OCI-LY1 (cell line): ENCODE measurements at regions not wholly inside any gene's neighbourhood (a gene's known extent, or its start where the extent isn't known, plus 50 kb on each side); places are given as distances from the start of the nearest gene placed in this dataset.

ENCODE experiments used
- H2AFZ ChIP-seq: fragments of 200-600 bp; sonication (generic), shearing (Covaris generic); 2 replicates; pipeline ENCODE4 v1.6.0; 2014; ENCODE audit warnings: antibody characterized with exemption, mild to moderate bottlenecking, low read length
- H3F3A ChIP-seq: fragments of 200-600 bp; sonication (generic), shearing (Covaris generic); 2 replicates; pipeline ENCODE4 v1.6.0; 2014; ENCODE audit warnings: mild to moderate bottlenecking, antibody characterized with exemption, low read length, moderate library complexity; ENCODE audit not compliant: insufficient read depth
- H3K27ac ChIP-seq: fragments of 200-600 bp; sonication (generic); 2 replicates; pipeline ENCODE4 v1.5.1; 2014; ENCODE audit warnings: low read length, mixed run types, mild to moderate bottlenecking, low read depth; ENCODE audit not compliant: poor library complexity, severe bottlenecking
- H3K27me3 ChIP-seq: fragments of 200-600 bp; sonication (generic); 2 replicates; pipeline ENCODE4 v1.6.0; 2014; ENCODE audit warnings: antibody characterized with exemption, mild to moderate bottlenecking, low read length, moderate library complexity; ENCODE audit not compliant: insufficient read depth
- H3K36me3 ChIP-seq: fragments of 200-600 bp; sonication (generic); 2 replicates; pipeline ENCODE4 v1.6.1; 2014; ENCODE audit warnings: mild to moderate bottlenecking, antibody characterized with exemption, low read length, moderate library complexity, mixed read lengths; ENCODE audit not compliant: insufficient read depth
- H3K4me1 ChIP-seq: fragments of 200-600 bp; sonication (generic); 2 replicates; pipeline ENCODE4 v1.5.1; 2014; ENCODE audit warnings: mild to moderate bottlenecking, low read length, moderate library complexity; ENCODE audit not compliant: insufficient read depth, severe bottlenecking
- H3K4me2 ChIP-seq: fragments of 200-600 bp; sonication (generic), shearing (Covaris generic); 2 replicates; pipeline ENCODE4 v1.6.1; 2014; ENCODE audit warnings: low read length
- H3K4me3 ChIP-seq: fragments of 200-600 bp; sonication (generic); 2 replicates; pipeline ENCODE4 v1.5.1; 2014; ENCODE audit warnings: low read length, low read depth, mild to moderate bottlenecking, mixed read lengths; ENCODE audit not compliant: poor library complexity, severe bottlenecking
- H3K79me2 ChIP-seq: fragments of 200-600 bp; shearing (Covaris generic); 2 replicates; pipeline ENCODE4 v1.6.1; 2016; ENCODE audit warnings: mixed run types, low read length, mixed read lengths; ENCODE audit not compliant: insufficient read depth
- H3K9ac ChIP-seq: fragments of 200-600 bp; sonication (generic), shearing (Covaris generic); 2 replicates; pipeline ENCODE4 v1.6.1; 2014; ENCODE audit warnings: mild to moderate bottlenecking, low read length, mixed read lengths
- H3K9me2 ChIP-seq: fragments of 200-600 bp; sonication (generic), shearing (Covaris generic); 2 replicates; pipeline ENCODE4 v1.6.1; 2014; ENCODE audit warnings: low read depth, mild to moderate bottlenecking, low read length, mixed read lengths
- H3K9me3 ChIP-seq: fragments of 200-600 bp; shearing (Covaris generic); 2 replicates; pipeline ENCODE4 v1.6.1; 2014; ENCODE audit warnings: low read length, mixed read lengths
- H4K20me1 ChIP-seq: fragments of 200-600 bp; sonication (generic), shearing (Covaris generic); 2 replicates; pipeline ENCODE4 v1.6.0; 2016; ENCODE audit warnings: mild to moderate bottlenecking, low read length; ENCODE audit not compliant: insufficient read depth
- EZH2 ChIP-seq: fragments of 200-600 bp; sonication (generic), shearing (Covaris generic); IDR thresholded peaks from 2 replicates; pipeline ENCODE4 v1.8.0; 2017; ENCODE audit warnings: borderline replicate concordance, mixed run types, mild to moderate bottlenecking, antibody characterized with exemption, low read length, moderate library complexity, mixed read lengths
- TF ChIP-seq, protein P1 (sequence below): fragments of 200-600 bp; sonication (generic), shearing (Covaris generic); IDR thresholded peaks from 2 replicates; pipeline ENCODE4 v1.5.1; 2017; ENCODE audit warnings: mild to moderate bottlenecking, antibody characterized with exemption, low read length, moderate library complexity, mixed read lengths

DNA sequence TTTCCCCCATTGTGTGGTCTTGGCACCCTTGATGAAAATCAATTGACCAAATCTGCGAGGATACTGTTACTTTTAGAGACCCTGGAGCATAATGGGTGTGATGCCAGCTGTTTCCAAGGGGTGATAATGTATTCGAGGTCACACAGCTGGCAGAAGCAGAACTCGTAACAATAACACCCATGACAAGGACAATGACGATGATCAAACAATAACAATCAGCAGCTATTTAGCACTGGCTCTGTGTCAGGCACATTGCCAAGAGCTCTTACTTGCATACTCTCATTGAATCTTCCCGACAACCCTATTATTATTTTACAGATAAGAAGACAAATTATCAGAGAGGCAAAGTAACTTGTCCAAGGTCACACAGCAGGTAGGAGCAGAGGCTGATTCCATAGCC lies 223.7 kb upstream of the MSX2 start:
- Histone ChIP-seq H2AFZ (no peak overlapping the region), H3K9me3 (no peaks in the 10 kb centered on the region), H3K79me2 (no peaks in the 10 kb centered on the region), H3K9ac (no peak overlapping the region), H3K9me2 (no peaks in the 10 kb centered on the region), H3K27me3 (no peaks in the 10 kb centered on the region), H3K27ac (no peak overlapping the region), H3F3A (no peaks in the 10 kb centered on the region), H3K4me2 (no peak overlapping the region), H4K20me1 (no peaks in the 10 kb centered on the region), H3K36me3 (no peaks in the 10 kb centered on the region), H3K4me3 (no peak overlapping the region), H3K4me1 (no peaks in the 10 kb centered on the region)
- TF ChIP-seq EZH2: no peak
- TF ChIP-seq, protein P1, sequence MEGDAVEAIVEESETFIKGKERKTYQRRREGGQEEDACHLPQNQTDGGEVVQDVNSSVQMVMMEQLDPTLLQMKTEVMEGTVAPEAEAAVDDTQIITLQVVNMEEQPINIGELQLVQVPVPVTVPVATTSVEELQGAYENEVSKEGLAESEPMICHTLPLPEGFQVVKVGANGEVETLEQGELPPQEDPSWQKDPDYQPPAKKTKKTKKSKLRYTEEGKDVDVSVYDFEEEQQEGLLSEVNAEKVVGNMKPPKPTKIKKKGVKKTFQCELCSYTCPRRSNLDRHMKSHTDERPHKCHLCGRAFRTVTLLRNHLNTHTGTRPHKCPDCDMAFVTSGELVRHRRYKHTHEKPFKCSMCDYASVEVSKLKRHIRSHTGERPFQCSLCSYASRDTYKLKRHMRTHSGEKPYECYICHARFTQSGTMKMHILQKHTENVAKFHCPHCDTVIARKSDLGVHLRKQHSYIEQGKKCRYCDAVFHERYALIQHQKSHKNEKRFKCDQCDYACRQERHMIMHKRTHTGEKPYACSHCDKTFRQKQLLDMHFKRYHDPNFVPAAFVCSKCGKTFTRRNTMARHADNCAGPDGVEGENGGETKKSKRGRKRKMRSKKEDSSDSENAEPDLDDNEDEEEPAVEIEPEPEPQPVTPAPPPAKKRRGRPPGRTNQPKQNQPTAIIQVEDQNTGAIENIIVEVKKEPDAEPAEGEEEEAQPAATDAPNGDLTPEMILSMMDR: no peak

DNA sequence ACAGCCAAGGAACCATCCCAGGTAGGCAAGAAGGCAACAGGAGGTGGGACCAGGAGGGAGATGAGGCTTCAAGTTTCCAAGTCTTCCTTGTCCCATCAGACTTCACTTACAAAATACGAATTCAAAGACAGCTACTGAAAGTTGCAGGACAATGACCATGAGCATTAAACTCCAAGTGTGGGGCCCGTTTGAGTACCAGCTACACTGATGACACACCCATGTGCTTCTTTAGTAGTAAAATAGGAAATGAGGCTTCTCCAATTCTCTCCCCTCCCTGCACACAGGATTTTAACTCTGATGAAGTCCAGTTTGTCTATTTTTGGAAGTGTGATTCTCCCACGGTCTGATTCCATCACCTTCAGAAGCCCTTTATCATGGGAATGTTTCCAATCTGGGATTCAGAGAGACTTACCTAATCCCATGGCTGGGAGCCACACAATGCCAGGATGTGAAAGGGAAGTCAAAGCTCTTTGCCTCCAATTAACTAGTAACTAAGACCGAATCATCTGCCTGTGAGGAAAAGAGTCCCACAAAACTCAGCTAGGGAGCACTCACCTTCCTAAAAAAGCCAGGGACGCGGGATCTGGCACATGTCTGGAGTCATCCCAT lies 222.8 kb upstream of the MSX2 start:
- Histone ChIP-seq H3K4me3 (no peak overlapping the region), H3K79me2 (no peaks in the 10 kb centered on the region), H3K4me2 (no peak overlapping the region), H3K27ac (no peak overlapping the region), H3K9me3 (no peaks in the 10 kb centered on the region), H3K9ac (no peak overlapping the region), H3K4me1 (no peaks in the 10 kb centered on the region), H4K20me1 (no peaks in the 10 kb centered on the region), H3F3A (no peaks in the 10 kb centered on the region), H3K36me3 (no peaks in the 10 kb centered on the region), H2AFZ (no peak overlapping the region), H3K9me2 (no peaks in the 10 kb centered on the region), H3K27me3 (no peaks in the 10 kb centered on the region)
- TF ChIP-seq, protein P1: no peak
- TF ChIP-seq EZH2: no peak

DNA sequence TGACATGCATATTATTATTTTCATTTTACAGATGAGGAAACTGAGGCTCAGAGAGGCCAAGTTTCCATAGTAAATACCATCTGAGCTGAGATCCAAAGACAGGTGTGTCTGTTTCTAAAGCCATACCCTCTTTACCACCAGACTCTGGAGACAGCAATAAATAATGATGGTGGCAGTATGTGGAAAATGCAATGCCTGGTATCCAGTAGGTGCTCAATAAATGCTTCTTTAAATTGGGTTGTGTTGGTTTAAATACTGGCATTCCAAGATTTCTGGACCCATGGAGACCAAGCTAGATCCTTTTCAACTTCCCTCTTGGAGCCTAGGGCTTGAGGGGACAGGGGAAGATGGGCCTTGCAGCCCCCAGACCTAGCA lies 221.3 kb upstream of the MSX2 start:
- Histone ChIP-seq H3K4me1 (no peaks in the 10 kb centered on the region), H2AFZ (no peak overlapping the region), H3K9me2 (no peaks in the 10 kb centered on the region), H4K20me1 (no peaks in the 10 kb centered on the region), H3K9ac (no peak overlapping the region), H3K79me2 (no peaks in the 10 kb centered on the region), H3K4me2 (no peak overlapping the region), H3K27me3 (no peaks in the 10 kb centered on the region), H3K9me3 (no peaks in the 10 kb centered on the region), H3K4me3 (no peak overlapping the region), H3F3A (no peaks in the 10 kb centered on the region), H3K36me3 (no peaks in the 10 kb centered on the region), H3K27ac (no peak overlapping the region)
- no peak for TF ChIP-seq EZH2
- TF ChIP-seq, protein P1: no peak
